H9 (cell line): ENCODE measurements at regions not wholly inside any gene's neighbourhood (a gene's known extent, or its start where the extent isn't known, plus 50 kb on each side); places are given as distances from the start of the nearest gene placed in this dataset.

Experiments
- DNase-seq: peaks from one replicate; pipeline ENCODE4 v3.0.0-alpha.2; 2017
- H2AFZ ChIP-seq: one replicate; pipeline ENCODE4 v1.6.1; 2013; ENCODE audit warnings: mild to moderate bottlenecking, low read length, control low read depth, moderate library complexity
- H2AK5ac ChIP-seq: 2 replicates; pipeline ENCODE4 v1.6.1; 2013; ENCODE audit warnings: low read length, control low read depth, mixed read lengths; ENCODE audit not compliant: insufficient read length
- H2BK120ac ChIP-seq: one replicate; pipeline ENCODE4 v1.6.1; 2013; ENCODE audit warnings: low read depth, mild to moderate bottlenecking, low read length, control low read depth, inconsistent platforms; ENCODE audit not compliant: poor library complexity, severe bottlenecking
- H2BK12ac ChIP-seq: 2 replicates; pipeline ENCODE4 v1.6.1; 2013; ENCODE audit warnings: low read length, control low read depth, mixed read lengths, low read depth; ENCODE audit not compliant: insufficient read length
- H2BK15ac ChIP-seq: 2 replicates; pipeline ENCODE4 v1.6.1; 2013; ENCODE audit warnings: low read depth, low read length, control low read depth
- H2BK20ac ChIP-seq: one replicate; pipeline ENCODE4 v1.6.1; 2013; ENCODE audit warnings: low read depth, mild to moderate bottlenecking, low read length, control low read depth, inconsistent platforms; ENCODE audit not compliant: poor library complexity, severe bottlenecking
- H2BK5ac ChIP-seq: 2 replicates; pipeline ENCODE4 v1.6.1; 2013; ENCODE audit warnings: low read length, control low read depth, mixed read lengths; ENCODE audit not compliant: insufficient read length
- H3K14ac ChIP-seq: 2 replicates; pipeline ENCODE4 v1.6.1; 2013; ENCODE audit warnings: low read length, control low read depth; ENCODE audit not compliant: insufficient read depth
- H3K18ac ChIP-seq: 2 replicates; pipeline ENCODE4 v1.6.1; 2013; ENCODE audit warnings: low read depth, mild to moderate bottlenecking, mixed read lengths, low read length, control low read depth; ENCODE audit not compliant: insufficient read length
- H3K23ac ChIP-seq: 2 replicates; pipeline ENCODE4 v1.6.1; 2013; ENCODE audit warnings: low read length, control low read depth, mixed read lengths, low read depth; ENCODE audit not compliant: insufficient read length
- H3K23me2 ChIP-seq: 2 replicates; pipeline ENCODE4 v1.6.1; 2013; ENCODE audit warnings: low read depth, mild to moderate bottlenecking, mixed read lengths, low read length, control low read depth; ENCODE audit not compliant: insufficient read length, poor library complexity, severe bottlenecking
- H3K27ac ChIP-seq: 2 replicates; pipeline ENCODE4 v1.5.1; 2013; ENCODE audit warnings: low read length, control low read depth, mixed read lengths, low read depth; ENCODE audit not compliant: insufficient read length
- H3K27me3 ChIP-seq: 2 replicates; pipeline ENCODE4 v1.6.1; 2013; ENCODE audit warnings: low read length, control low read depth, inconsistent platforms; ENCODE audit not compliant: insufficient read depth
- H3K4ac ChIP-seq: 2 replicates; pipeline ENCODE4 v1.6.1; 2013; ENCODE audit warnings: low read depth, mild to moderate bottlenecking, control low read depth, inconsistent platforms, low read length, moderate library complexity
- H3K4me1 ChIP-seq: 2 replicates; pipeline ENCODE4 v1.6.1; 2013; ENCODE audit warnings: low read length, control low read depth, inconsistent platforms; ENCODE audit not compliant: insufficient read depth
- H3K4me2 ChIP-seq: 2 replicates; pipeline ENCODE4 v1.6.1; 2013; ENCODE audit warnings: low read length, control low read depth, mixed read lengths; ENCODE audit not compliant: insufficient read length, insufficient read depth
- H3K56ac ChIP-seq: 2 replicates; pipeline ENCODE4 v1.6.1; 2013; ENCODE audit warnings: low read depth, mild to moderate bottlenecking, mixed read lengths, low read length, control low read depth; ENCODE audit not compliant: insufficient read length
- H3K79me1 ChIP-seq: 2 replicates; pipeline ENCODE4 v1.6.1; 2013; ENCODE audit warnings: low read depth, mild to moderate bottlenecking, moderate library complexity, low read length, control low read depth, inconsistent platforms; ENCODE audit not compliant: insufficient read depth, poor library complexity, severe bottlenecking
- H3K79me2 ChIP-seq: 2 replicates; pipeline ENCODE4 v1.6.1; 2013; ENCODE audit warnings: low read length, control low read depth, inconsistent platforms; ENCODE audit not compliant: insufficient read depth
- H3K9ac ChIP-seq: 2 replicates; pipeline ENCODE4 v1.6.1; 2013; ENCODE audit warnings: low read length, control low read depth, mixed read lengths; ENCODE audit not compliant: insufficient read length; ENCODE audit errors: extremely low read depth
- H3K9me3 ChIP-seq: one replicate; pipeline ENCODE4 v1.6.1; 2013; ENCODE audit warnings: low read depth, low read length, inconsistent platforms; ENCODE audit not compliant: control insufficient read depth
- H3T11ph ChIP-seq: one replicate; pipeline ENCODE4 v1.6.1; 2013; ENCODE audit warnings: mild to moderate bottlenecking, low read length, control low read depth, inconsistent platforms
- H4K20me1 ChIP-seq: one replicate; pipeline ENCODE4 v1.6.1; 2013; ENCODE audit not compliant: control insufficient read depth, insufficient read length, insufficient read depth
- H4K5ac ChIP-seq: 2 replicates; pipeline ENCODE4 v1.6.1; 2013; ENCODE audit warnings: low read depth, mild to moderate bottlenecking, mixed read lengths, low read length, control low read depth; ENCODE audit not compliant: insufficient read length
- H4K8ac ChIP-seq: replicated peaks from 2 replicates; pipeline ENCODE4 v1.6.1; 2013; ENCODE audit warnings: low read length, control low read depth, mixed read lengths, low read depth; ENCODE audit not compliant: insufficient read length
- H4K91ac ChIP-seq: 2 replicates; pipeline ENCODE4 v1.6.1; 2013; ENCODE audit warnings: low read depth, mild to moderate bottlenecking, moderate library complexity, mixed read lengths, low read length, control low read depth; ENCODE audit not compliant: insufficient read length
- H3K27ac Mint-ChIP-seq, 3 experiments: 2 replicates in 2 of 3; 3 replicates in 1 of 3; pipeline ENCODE4 v1.8.0; 2020 to 2021; ENCODE audit warnings: mixed read lengths in 3 of 3, mild to moderate bottlenecking in 1 of 3, moderate library complexity in 1 of 3
- H3K27me3 Mint-ChIP-seq: 2 replicates; pipeline ENCODE4 v1.8.0; 2021; ENCODE audit warnings: low read depth, mild to moderate bottlenecking, moderate library complexity, mixed read lengths
- H3K36me3 Mint-ChIP-seq, 3 experiments: 2 replicates in 2 of 3; 3 replicates in 1 of 3; pipeline ENCODE4 v1.8.0; 2020 to 2021; ENCODE audit warnings: low read depth in 3 of 3, mixed read lengths in 3 of 3; ENCODE audit not compliant: insufficient read depth in 1 of 3
- H3K4me1 Mint-ChIP-seq, 2 experiments: 2 replicates each; pipeline ENCODE4 v1.8.0; 2020; ENCODE audit warnings: mixed read lengths in 2 of 2
- H3K4me3 Mint-ChIP-seq, 2 experiments: 2 replicates in 1 of 2; 3 replicates in 1 of 2; pipeline ENCODE4 v1.8.0; 2020 to 2021; ENCODE audit warnings: mild to moderate bottlenecking in 2 of 2, mixed read lengths in 2 of 2, moderate library complexity in 1 of 2
- H3K9me3 Mint-ChIP-seq, 2 experiments: 2 replicates in 1 of 2; 3 replicates in 1 of 2; pipeline ENCODE4 v1.8.0; 2020; ENCODE audit warnings: mild to moderate bottlenecking in 2 of 2, mixed read lengths in 2 of 2, moderate library complexity in 1 of 2
- WGBS: extraction: QIAGEN DNeasy Blood & Tissue Kit; methylation state at CpG from one replicate; pipeline ENCODE4 v1.1.7; 2013; ENCODE audit warnings: missing lambda C conversion rate, low lambda C conversion rate, mixed read lengths; ENCODE audit not compliant: insufficient read length; ENCODE audit errors: extremely low coverage; 5-methylcytosine and 5-hydroxymethylcytosine counted together
- TF ChIP-seq, protein P1 (sequence below): fragments of 200-600 bp; sonication (generic); conservative IDR thresholded peaks from 3 replicates; pipeline ENCODE4 v1.8.0; 2021; ENCODE audit warnings: antibody characterized with exemption, mild to moderate bottlenecking

DNA sequence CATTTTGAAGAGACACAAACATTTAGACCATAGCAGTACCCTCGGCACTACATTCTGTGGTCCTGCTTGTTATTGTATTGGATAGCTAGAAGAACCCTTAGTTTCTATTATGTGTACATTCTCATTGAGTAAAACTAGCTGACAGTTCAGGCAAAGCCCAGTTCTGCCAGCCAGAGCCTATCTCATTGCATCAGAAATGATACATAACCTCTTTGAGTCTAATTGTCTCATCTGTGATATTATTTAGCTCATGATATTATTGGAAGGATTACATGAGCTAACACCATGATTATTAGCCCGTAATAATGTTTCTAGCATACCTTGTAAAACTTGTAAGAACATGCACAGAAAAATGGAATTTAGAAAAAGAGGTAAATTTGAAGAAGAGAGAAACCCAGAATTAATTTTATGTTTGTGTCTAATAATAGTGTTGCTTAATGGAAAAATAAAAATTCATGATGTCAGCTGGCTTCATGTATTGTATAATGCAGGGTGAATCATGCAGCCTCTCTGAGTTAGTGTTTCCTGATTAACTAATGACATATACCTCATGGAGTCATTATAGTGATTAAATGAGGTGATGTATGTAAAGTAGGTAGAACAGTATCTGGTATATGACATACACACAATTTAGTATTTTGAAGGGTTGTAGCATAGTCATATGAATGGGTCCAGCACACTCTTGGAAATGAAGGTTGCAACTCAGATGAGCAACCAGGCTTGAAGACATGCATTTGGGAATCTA is 339.4 kb upstream of the GRM7 start:
- Histone ChIP-seq H2BK20ac (no peak overlapping the region), H3K18ac (no peak overlapping the region), H2BK15ac (no peak overlapping the region), H3K27ac (no peak overlapping the region), H2AK5ac (no peak overlapping the region), H3K4ac (no peak overlapping the region), H2BK12ac (no peak overlapping the region), H4K5ac (no peak overlapping the region), H4K91ac (no peak overlapping the region), H3T11ph (no peak overlapping the region), H3K4me2 (no peak overlapping the region), H2BK120ac (no peak overlapping the region), H3K79me1 (no peaks in the 10 kb centered on the region), H3K9me3 (no peaks in the 10 kb centered on the region), H3K23me2 (no peaks in the 10 kb centered on the region), H3K23ac (no peak overlapping the region), H2BK5ac (no peak overlapping the region), H3K4me1 (no peaks in the 10 kb centered on the region), H2AFZ (no peak overlapping the region), H3K27me3 (no peaks in the 10 kb centered on the region), H3K9ac (no peak overlapping the region), H4K20me1 (no peaks in the 10 kb centered on the region), H3K56ac (no peak overlapping the region), H4K8ac (no peak overlapping the region), H3K79me2 (no peaks in the 10 kb centered on the region), H3K14ac (no peak overlapping the region)
- Mint-ChIP-seq H3K4me3 (no peak overlapping the region), H3K27me3 (no peaks in the 10 kb centered on the region), H3K27ac (no peak overlapping the region), H3K4me1 (peaks cover 2 to 8% of the 10 kb centered on the region in 2 experiments; a peak in 2 of 4 replicates), H3K9me3 (no peaks in the 10 kb centered on the region), H3K36me3 (no peaks in the 10 kb centered on the region; a peak in 2 of 7 replicates)
- TF ChIP-seq, protein P1, sequence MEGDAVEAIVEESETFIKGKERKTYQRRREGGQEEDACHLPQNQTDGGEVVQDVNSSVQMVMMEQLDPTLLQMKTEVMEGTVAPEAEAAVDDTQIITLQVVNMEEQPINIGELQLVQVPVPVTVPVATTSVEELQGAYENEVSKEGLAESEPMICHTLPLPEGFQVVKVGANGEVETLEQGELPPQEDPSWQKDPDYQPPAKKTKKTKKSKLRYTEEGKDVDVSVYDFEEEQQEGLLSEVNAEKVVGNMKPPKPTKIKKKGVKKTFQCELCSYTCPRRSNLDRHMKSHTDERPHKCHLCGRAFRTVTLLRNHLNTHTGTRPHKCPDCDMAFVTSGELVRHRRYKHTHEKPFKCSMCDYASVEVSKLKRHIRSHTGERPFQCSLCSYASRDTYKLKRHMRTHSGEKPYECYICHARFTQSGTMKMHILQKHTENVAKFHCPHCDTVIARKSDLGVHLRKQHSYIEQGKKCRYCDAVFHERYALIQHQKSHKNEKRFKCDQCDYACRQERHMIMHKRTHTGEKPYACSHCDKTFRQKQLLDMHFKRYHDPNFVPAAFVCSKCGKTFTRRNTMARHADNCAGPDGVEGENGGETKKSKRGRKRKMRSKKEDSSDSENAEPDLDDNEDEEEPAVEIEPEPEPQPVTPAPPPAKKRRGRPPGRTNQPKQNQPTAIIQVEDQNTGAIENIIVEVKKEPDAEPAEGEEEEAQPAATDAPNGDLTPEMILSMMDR = no peak
- WGBS = no CpG with 5 or more reads among the region's 2 CpGs
- DNase-seq = no peak
